ENCODE measurements at regions not wholly inside any gene's neighbourhood (a gene's known extent, or its start where the extent isn't known, plus 50 kb on each side); places are given as distances from the start of the nearest gene placed in this dataset.

GRCh38 chr11:36948460-36949127 lies 350.6 kb upstream of the RAG2 start:
- Histone ChIP-seq H3K14ac (ENCODE audit: insufficient read depth, low read length) (no peak overlapping the region), H3K4me1 (ENCODE audit: insufficient read depth, low read length) (no peaks in the 10 kb centered on the region), H3K27me3 (ENCODE audit: insufficient read depth, low read length) (no peaks in the 10 kb centered on the region), H3K23ac (ENCODE audit: insufficient read length, low read depth, low read length) (no peak overlapping the region), H2BK5ac (ENCODE audit: insufficient read length, low read length) (no peak overlapping the region), H2BK12ac (ENCODE audit: insufficient read length, low read depth, low read length) (no peak overlapping the region), H3K27ac (ENCODE audit: insufficient read length, low read depth, low read length) (no peak overlapping the region), H4K20me1 (ENCODE audit: control insufficient read depth, insufficient read depth, insufficient read length) (no peaks in the 10 kb centered on the region), H2BK20ac (ENCODE audit: low read depth, low read length, poor library complexity, severe bottlenecking) (no peak overlapping the region), H2BK15ac (ENCODE audit: low read depth, low read length) (no peak overlapping the region), H4K8ac (replicated peaks; ENCODE audit: insufficient read length, low read depth, low read length) (no peak overlapping the region), H3K4ac (ENCODE audit: low read depth, low read length) (no peak overlapping the region), H4K91ac (ENCODE audit: insufficient read length, low read depth, low read length) (no peak overlapping the region), H3K23me2 (ENCODE audit: insufficient read length, low read depth, low read length, poor library complexity, severe bottlenecking) (no peaks in the 10 kb centered on the region), H3T11ph (ENCODE audit: low read length) (no peak overlapping the region), H3K56ac (ENCODE audit: insufficient read length, low read depth, low read length) (no peak overlapping the region), H4K5ac (ENCODE audit: insufficient read length, low read depth, low read length) (no peak overlapping the region), H3K18ac (ENCODE audit: insufficient read length, low read depth, low read length) (no peak overlapping the region), H3K9ac (ENCODE audit: extremely low read depth, insufficient read length, low read length) (no peak overlapping the region), H3K79me1 (ENCODE audit: insufficient read depth, low read depth, low read length, poor library complexity, severe bottlenecking) (no peaks in the 10 kb centered on the region), H3K9me3 (ENCODE audit: control insufficient read depth, low read depth, low read length) (no peaks in the 10 kb centered on the region), H3K79me2 (ENCODE audit: insufficient read depth, low read length) (no peaks in the 10 kb centered on the region), H3K4me2 (ENCODE audit: insufficient read depth, insufficient read length, low read length) (no peak overlapping the region), H2AK5ac (ENCODE audit: insufficient read length, low read length) (no peak overlapping the region), H2BK120ac (ENCODE audit: low read depth, low read length, poor library complexity, severe bottlenecking) (no peak overlapping the region), H2AFZ (ENCODE audit: low read length) (no peak overlapping the region)
- no peaks in the 10 kb centered on the region for H3K9me3 Mint-ChIP-seq
- no peak overlapping the region for H3K4me3 Mint-ChIP-seq
- no CpG with 5 or more reads among the region's 7 CpGs for WGBS (ENCODE audit: extremely low coverage, insufficient read length, low lambda C conversion rate)
- H3K36me3 Mint-ChIP-seq (ENCODE audit: insufficient read depth in 1 of 3, low read depth in 3 of 3) = no peaks in the 10 kb centered on the region
- peaks cover 7 to 8% of the 10 kb centered on the region in 2 experiments for H3K4me1 Mint-ChIP-seq
- no peaks in the 10 kb centered on the region for H3K27me3 Mint-ChIP-seq (ENCODE audit: low read depth)
- no peak for DNase-seq
- no peak overlapping the region for H3K27ac Mint-ChIP-seq
- TF ChIP-seq CTCF (conservative IDR thresholded peaks at IDR 0.05) = no peak
